ENCODE measurements at regions not wholly inside any gene's neighbourhood (a gene's known extent, or its start where the extent isn't known, plus 50 kb on each side); places are given as distances from the start of the nearest gene placed in this dataset.

DNA sequence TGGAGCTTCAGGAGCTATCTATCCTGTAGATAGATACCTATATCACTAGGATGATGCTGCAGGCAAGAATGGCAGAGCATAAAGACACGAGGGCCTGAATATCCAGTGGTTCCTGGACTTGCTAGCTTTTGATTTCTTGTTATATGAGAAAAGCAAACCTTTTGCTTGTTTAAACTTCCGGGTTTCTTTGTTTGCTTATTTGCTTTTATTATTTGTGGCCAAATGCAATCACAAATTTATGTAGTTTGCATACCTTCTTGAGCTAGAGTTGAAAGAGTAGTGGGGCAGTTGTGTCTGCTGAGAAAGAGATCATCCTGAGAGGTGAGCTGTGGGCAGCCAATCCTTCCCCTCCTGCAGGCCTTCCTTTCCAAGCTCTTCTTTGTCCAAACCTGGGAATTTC, 245.7 kb downstream of the AR start:
- intact Hi-C loops (cut with micrococcal nuclease), result no loop called here
- TF ChIP-seq, protein P1, sequence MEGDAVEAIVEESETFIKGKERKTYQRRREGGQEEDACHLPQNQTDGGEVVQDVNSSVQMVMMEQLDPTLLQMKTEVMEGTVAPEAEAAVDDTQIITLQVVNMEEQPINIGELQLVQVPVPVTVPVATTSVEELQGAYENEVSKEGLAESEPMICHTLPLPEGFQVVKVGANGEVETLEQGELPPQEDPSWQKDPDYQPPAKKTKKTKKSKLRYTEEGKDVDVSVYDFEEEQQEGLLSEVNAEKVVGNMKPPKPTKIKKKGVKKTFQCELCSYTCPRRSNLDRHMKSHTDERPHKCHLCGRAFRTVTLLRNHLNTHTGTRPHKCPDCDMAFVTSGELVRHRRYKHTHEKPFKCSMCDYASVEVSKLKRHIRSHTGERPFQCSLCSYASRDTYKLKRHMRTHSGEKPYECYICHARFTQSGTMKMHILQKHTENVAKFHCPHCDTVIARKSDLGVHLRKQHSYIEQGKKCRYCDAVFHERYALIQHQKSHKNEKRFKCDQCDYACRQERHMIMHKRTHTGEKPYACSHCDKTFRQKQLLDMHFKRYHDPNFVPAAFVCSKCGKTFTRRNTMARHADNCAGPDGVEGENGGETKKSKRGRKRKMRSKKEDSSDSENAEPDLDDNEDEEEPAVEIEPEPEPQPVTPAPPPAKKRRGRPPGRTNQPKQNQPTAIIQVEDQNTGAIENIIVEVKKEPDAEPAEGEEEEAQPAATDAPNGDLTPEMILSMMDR (IDR thresholded peaks at IDR 0.05), result no peak
- Mint-ChIP-seq H3K27me3 (ENCODE audit: low read depth in 2 of 2) (no peaks in the 10 kb centered on the region), H3K36me3 (no peaks in the 10 kb centered on the region), H3K27ac (no peak overlapping the region), H3K4me1 (no peaks in the 10 kb centered on the region), H3K4me3 (no peak overlapping the region), H3K9me3 (no peaks in the 10 kb centered on the region)
- H3K4me1 ChIP-seq (ENCODE audit: control insufficient read depth, insufficient read depth, low read length), result no peaks in the 10 kb centered on the region
- no peaks in the 10 kb centered on the region for H3K27me3 ChIP-seq (ENCODE audit: control insufficient read depth, insufficient read depth, low read length)
- no peaks in the 10 kb centered on the region for H3K36me3 ChIP-seq (ENCODE audit: control insufficient read depth, insufficient read depth, low read length)
- no peak overlapping the region for H3K27ac ChIP-seq (ENCODE audit: low read length)
- H3K4me3 ChIP-seq (ENCODE audit: low read length), result no peak overlapping the region
- DNase-seq (no peak), ATAC-seq (no peak)
- H3K9me3 ChIP-seq (ENCODE audit: control insufficient read depth, insufficient read depth, low read length), result no peaks in the 10 kb centered on the region
- 80% methylated on average over 1 of the region's 2 CpGs for WGBS (ENCODE audit: insufficient coverage)
